ENCODE measurements at regions not wholly inside any gene's neighbourhood (a gene's known extent, or its start where the extent isn't known, plus 50 kb on each side); places are given as distances from the start of the nearest gene placed in this dataset.

GRCh38 chr3:13931172-13931571 lies 51.3 kb upstream of the WNT7A start:
- TF ChIP-seq, protein P1, sequence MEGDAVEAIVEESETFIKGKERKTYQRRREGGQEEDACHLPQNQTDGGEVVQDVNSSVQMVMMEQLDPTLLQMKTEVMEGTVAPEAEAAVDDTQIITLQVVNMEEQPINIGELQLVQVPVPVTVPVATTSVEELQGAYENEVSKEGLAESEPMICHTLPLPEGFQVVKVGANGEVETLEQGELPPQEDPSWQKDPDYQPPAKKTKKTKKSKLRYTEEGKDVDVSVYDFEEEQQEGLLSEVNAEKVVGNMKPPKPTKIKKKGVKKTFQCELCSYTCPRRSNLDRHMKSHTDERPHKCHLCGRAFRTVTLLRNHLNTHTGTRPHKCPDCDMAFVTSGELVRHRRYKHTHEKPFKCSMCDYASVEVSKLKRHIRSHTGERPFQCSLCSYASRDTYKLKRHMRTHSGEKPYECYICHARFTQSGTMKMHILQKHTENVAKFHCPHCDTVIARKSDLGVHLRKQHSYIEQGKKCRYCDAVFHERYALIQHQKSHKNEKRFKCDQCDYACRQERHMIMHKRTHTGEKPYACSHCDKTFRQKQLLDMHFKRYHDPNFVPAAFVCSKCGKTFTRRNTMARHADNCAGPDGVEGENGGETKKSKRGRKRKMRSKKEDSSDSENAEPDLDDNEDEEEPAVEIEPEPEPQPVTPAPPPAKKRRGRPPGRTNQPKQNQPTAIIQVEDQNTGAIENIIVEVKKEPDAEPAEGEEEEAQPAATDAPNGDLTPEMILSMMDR (IDR thresholded peaks at IDR 0.05), result no peak
- TF ChIP-seq POLR2A (IDR thresholded peaks at IDR 0.05) (no peak), POLR2AphosphoS5 (IDR thresholded peaks at IDR 0.05) (no peak)
